HS-27A (cell line): ENCODE measurements at regions not wholly inside any gene's neighbourhood (a gene's known extent, or its start where the extent isn't known, plus 50 kb on each side); places are given as distances from the start of the nearest gene placed in this dataset.

Source experiments
- DNase-seq: peaks from one replicate; pipeline ENCODE4 v3.0.0-alpha.2; 2012; ENCODE audit warnings: low read depth, missing footprints

DNA sequence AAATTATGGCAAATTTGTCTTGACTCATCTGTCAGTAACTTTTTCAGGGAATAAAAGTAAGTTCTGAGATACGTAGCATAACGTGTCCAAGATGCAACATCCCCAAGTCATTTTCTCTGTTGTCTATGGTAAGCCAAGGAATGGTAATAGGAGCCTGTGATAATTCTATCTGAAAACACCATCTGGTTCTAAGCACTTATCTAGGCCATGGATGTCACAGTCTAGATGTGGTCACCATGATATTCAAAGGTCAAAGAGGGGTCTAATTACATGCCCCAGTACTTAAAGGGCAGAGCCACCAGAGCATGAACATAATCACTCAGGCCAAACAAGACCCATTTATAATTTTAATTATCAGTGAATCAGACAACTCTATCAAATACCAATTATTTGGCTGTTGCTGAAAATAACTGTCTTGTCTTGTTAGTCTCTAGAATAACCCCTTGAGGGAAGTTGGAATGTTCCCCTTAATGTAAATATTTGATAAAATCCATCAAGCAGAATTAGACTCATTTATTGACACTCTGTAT, 225.1 kb upstream of the MPPED2 start:
- no peak for DNase-seq

DNA sequence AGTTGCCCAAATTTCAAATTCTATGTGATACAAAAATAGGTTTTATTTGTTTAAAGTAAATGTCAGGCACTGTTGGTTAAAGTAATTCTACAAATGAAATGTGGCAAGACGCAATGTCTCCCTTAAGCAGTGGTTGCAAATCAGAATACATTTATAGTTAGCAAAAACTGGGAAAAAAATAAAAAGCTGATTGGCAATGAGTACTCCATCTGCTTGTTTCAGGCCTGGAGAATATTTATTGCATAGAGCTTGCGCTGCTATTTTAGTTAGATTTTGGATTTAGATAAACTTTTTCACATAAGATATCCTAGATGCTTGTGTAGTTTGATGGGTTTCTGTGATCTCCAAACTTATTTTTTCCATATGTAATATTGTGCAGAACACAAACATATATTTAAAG, 224.0 kb upstream of the MPPED2 start:
- no peak for DNase-seq

DNA sequence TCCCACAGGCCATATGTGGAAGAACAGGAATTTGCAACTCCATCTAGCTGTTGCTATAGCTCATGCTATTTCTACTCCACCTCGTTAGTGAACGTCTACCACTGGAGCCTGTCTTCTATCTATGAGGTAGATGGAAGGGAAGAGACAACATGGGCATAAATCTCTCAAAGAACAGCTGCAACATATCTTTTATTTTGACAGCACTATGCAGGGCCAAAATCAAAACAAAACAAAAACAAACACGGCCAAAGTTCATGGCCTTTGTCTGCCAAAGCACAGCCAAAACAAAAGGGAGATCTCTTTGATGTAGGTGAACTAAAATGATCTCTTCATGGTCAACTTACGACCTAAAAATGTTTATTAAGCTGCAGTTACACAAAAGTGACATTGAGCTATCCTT, 215.2 kb upstream of the MPPED2 start:
- DNase-seq = no peak

- DNase-seq = no peak
Observed at GRCh38 chr11:30800904-30801303, 214.8 kb upstream of the MPPED2 start.

- DNase-seq = no peak
Observed at GRCh38 chr11:30798547-30799236, 212.5 kb upstream of the MPPED2 start.

GRCh38 chr11:30789270-30789669, 203.1 kb upstream of the MPPED2 start:
- no peak for DNase-seq

- DNase-seq = no peak
Observed at GRCh38 chr11:30788849-30789248, 202.7 kb upstream of the MPPED2 start.

- DNase-seq = no peak
Observed at GRCh38 chr11:30786256-30787110, 200.3 kb upstream of the MPPED2 start.

DNA sequence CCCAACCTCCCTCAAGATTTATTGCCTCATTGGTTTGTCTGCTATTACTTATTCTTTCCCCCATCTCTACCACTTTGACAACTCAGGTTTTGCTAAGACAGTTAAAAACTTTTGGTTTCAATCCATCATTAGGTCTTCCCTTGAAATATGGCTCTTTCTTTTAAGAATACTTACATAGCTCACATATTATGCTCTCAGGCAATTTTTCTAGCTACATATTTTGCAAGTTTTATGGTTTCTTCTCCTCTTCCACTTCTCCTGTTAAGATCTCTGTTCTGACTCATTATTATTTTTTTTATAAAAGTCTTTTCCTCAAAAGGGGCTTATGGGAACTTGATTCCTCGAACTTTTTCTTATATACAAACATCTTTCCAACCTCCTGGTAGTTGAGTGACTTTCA, 192.4 kb upstream of the MPPED2 start:
- no peak for DNase-seq

DNA sequence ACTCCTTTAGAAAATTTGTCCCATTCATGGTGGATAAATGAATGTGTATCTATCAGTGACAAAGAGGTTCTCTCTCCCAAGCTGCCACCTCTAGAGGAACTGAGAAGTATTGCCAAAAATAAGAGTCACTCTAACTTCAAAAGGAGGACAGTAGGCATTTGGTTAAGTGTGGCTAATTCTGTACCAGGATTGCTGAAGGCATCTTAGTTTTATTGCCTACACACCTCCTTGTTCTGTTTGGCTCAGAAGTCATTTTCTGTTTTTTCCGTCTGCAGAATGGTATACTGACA, 189.0 kb upstream of the MPPED2 start:
- no peak for DNase-seq

DNA sequence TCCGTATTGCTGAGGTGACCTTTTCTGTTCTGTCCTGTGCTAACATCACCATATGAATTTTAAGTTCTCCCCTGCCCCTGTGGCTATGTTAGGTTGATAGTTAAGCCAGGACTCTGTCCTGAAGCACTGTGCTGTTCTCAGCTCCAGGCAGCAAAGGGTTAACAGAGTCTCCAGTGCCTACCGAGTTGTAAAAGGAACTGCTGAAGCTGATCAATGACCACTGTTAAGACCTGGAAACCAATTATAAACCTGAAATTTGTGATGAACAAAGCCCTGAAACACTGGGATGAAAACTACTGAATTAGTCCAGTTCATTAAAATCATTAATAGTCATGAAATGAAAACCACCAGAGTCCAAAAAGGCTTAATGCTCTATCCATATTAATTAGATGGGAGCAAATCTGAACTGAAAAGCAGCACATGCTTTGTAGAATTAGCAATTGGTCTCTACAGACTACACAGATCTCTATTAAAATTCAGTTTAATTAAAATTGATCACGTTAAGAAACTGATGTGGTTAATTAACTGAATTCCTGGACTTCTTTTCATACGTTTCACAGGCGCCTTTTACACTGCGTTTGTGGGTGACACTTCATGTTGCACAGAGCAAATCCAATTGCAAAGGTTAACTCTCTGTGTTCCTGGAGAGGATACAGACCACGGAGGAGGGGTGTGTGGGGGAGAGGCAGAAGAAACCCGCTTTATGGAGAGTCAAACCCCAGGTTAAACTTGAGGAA, 188.5 kb upstream of the MPPED2 start:
- DNase-seq = no peak

GRCh38 chr11:30772908-30773307, 186.8 kb upstream of the MPPED2 start:
- DNase-seq = no peak

DNA sequence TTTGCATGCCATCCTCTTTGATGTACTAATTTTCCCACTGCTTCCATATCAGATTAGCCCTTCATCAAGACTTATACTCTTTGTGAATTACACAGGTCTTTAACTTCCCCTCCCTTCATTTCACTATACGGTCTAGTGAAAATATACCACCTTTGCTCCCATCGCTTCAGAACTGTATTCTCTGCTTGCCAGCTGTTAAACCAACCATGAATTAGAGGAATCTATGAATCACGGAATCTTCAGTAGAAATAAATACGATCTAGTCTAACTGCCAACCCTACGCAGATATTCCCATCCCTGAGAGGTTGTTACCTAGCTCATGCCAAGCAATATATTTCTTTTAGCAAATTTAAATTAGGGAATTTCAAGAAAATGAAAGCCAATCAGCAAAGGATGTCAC, 177.8 kb upstream of the MPPED2 start:
- no peak for DNase-seq

DNA sequence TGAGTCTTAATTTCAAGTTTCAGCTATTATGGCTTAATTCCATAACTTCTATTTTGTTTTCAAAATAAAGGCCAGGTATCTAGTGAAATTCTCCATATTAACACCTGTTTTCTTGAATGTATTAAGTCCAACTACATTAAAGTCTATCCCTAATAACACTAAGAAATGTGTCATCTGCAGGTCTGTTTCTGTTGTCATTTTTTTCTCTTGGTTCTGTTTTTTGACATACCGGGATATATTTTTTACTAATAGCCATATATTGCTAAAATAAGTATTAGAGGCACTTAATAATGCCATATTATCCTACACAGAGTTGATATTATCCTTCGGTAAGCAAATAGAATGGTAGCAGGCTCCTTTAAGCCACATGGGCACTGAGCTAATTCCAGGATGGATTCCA, 176.0 kb upstream of the MPPED2 start:
- no peak for DNase-seq

GRCh38 chr11:30760345-30760744, 174.2 kb upstream of the MPPED2 start:
- no peak for DNase-seq

- no peak for DNase-seq
Observed at GRCh38 chr11:30758946-30759504, 172.9 kb upstream of the MPPED2 start.

DNA sequence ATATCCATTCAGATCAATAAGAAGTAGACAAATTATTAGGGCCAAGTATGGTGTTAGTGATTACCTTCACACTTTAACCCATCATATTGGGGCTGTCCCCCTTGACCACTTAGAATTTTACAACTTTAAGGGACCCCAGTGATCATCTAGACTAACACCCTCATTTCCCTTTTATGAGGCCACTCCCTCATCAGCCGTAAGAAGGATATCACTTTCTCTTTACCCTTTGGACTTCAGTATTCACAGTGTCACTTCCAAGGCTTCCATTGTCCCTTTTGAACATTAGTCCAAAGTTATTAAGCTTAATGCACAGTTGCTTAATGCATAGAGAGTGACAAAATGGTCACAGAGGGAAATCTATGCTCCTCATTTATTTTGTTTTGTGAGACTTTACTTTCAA, 172.4 kb upstream of the MPPED2 start:
- DNase-seq = no peak

- no peak for DNase-seq
Observed at GRCh38 chr11:30758012-30758411, 171.9 kb upstream of the MPPED2 start.

- DNase-seq = no peak
Observed at GRCh38 chr11:30753994-30754393, 167.8 kb upstream of the MPPED2 start.

- no peak for DNase-seq
Observed at GRCh38 chr11:30753504-30753903, 167.4 kb upstream of the MPPED2 start.

DNA sequence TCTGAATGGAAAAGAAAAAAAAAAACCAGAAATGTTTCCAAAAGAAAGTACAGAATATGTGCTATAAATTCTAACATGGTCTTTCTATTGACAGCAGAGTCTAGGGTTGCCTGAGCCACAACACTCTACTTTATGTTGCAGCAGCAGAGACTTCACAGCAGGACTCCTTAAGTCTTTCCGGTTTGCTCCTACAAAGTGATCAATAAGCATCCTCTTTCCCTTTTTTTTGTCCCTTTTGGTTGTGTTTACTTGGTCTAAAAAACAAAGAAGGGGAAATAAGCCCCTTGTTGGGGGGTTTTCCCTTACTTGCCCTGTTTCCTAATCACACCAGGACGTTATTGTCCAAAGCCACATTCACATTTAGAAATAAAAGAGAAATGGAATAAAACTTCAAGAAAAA, 163.1 kb upstream of the MPPED2 start:
- DNase-seq = no peak

- DNase-seq = peak; percentile 24
Observed at GRCh38 chr11:30741039-30741550, 154.9 kb upstream of the MPPED2 start.
